ENCODE measurements at regions not wholly inside any gene's neighbourhood (a gene's known extent, or its start where the extent isn't known, plus 50 kb on each side); places are given as distances from the start of the nearest gene placed in this dataset.

DNA sequence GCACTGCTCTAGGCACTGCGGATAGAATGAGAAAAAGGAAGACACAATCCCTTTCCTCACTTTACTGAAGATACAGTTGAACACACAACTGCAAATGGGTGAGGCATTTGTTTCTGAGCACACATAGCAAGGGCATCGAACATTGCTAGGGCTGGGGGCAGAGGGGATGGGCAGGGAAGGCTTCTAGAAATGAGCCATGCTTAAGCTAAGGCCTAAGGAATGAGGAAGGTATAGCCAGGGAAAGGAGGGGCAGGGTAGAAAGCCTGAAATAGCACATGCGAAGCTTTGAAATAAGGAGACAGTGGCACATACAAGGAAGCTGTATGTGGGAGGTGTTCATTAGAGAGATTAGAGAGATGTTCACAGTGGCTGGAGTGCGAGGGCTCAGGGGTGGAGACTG is 92.7 kb downstream of the KIF4B start:
- H3K27ac ChIP-seq: no peak overlapping the region
- TF ChIP-seq, protein P1, sequence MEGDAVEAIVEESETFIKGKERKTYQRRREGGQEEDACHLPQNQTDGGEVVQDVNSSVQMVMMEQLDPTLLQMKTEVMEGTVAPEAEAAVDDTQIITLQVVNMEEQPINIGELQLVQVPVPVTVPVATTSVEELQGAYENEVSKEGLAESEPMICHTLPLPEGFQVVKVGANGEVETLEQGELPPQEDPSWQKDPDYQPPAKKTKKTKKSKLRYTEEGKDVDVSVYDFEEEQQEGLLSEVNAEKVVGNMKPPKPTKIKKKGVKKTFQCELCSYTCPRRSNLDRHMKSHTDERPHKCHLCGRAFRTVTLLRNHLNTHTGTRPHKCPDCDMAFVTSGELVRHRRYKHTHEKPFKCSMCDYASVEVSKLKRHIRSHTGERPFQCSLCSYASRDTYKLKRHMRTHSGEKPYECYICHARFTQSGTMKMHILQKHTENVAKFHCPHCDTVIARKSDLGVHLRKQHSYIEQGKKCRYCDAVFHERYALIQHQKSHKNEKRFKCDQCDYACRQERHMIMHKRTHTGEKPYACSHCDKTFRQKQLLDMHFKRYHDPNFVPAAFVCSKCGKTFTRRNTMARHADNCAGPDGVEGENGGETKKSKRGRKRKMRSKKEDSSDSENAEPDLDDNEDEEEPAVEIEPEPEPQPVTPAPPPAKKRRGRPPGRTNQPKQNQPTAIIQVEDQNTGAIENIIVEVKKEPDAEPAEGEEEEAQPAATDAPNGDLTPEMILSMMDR (IDR thresholded peaks at IDR 0.05): no peak
- no peak overlapping the region for H3K4me3 ChIP-seq
- no peak for DNase-seq (ENCODE audit: low spot score)

- TF ChIP-seq, protein P1 (IDR thresholded peaks at IDR 0.05): no peak
- DNase-seq (ENCODE audit: low spot score): no peak
- no peak overlapping the region for H3K27ac ChIP-seq
Observed at GRCh38 chr5:155113888-155114287, 100.3 kb downstream of the KIF4B start.

DNA sequence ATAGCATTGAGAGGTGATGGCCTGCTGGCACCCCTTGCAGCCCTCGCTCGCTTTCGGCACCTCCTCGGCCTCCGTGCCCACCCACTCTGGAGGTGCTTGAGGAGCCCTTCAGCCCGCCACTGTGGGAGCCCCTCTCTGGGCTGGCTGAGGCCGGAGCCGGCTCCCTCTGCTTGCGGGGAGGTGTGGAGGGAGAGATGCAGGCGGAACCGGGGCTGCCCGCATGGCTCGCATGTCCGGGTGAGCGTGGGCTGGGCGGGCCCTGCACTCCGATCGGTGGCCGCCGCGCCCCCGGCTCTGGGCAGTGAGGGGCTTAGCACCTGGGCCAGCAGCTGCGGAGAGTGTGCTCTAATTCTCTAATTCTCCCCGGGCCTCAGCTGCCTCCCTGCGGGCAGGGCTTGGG is 101.1 kb downstream of the KIF4B start:
- no peak for DNase-seq (ENCODE audit: low spot score)
- no peak overlapping the region for H3K27ac ChIP-seq
- TF ChIP-seq, protein P1 (IDR thresholded peaks at IDR 0.05): no peak
- no peak overlapping the region for H3K4me3 ChIP-seq

More at GRCh38 chr5:155113888-155114287, 100.3 kb downstream of the KIF4B start:
- no peak overlapping the region for H3K4me3 ChIP-seq

DNA sequence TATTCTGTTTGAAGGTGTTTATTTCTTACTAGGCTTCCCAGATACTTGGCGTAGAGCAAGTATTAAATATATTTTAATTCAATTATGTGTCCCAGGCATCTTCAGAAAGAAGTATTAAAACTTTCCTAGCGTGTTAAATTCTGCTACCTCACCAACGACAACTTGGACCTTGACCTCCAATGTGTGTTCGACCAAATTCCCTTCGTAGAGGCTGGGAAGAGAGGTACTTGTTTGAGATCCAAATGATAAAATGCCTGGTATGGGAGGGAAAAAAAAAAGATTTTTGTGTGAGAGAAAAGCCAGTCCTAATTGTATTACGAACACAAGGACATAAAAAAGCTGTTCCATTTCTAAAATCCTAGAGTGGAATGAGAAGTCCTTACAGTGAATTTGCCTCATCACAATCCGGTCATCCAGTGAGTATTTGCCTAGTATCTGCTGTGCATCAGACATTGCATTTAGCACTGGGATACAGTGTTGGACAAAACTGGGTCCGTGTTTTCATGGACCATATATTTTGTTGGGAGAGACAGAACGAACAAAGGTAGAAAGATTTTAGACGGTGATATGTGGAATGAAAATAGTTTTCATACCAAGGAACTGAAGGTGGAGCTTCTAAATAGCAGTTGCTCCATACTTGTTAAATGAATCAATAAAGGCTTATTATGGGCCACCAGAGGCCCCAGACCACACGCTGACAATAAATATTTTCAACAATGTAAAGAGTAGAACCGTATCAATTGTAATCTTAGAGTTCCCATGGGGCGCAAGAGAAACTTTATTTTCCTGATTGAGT is 103.1 kb downstream of the KIF4B start:
- Histone ChIP-seq H3K4me3 (no peak overlapping the region), H3K27ac (no peak overlapping the region)
- TF ChIP-seq, protein P1 (IDR thresholded peaks at IDR 0.05): no peak
- no peak for DNase-seq (ENCODE audit: low spot score)

DNA sequence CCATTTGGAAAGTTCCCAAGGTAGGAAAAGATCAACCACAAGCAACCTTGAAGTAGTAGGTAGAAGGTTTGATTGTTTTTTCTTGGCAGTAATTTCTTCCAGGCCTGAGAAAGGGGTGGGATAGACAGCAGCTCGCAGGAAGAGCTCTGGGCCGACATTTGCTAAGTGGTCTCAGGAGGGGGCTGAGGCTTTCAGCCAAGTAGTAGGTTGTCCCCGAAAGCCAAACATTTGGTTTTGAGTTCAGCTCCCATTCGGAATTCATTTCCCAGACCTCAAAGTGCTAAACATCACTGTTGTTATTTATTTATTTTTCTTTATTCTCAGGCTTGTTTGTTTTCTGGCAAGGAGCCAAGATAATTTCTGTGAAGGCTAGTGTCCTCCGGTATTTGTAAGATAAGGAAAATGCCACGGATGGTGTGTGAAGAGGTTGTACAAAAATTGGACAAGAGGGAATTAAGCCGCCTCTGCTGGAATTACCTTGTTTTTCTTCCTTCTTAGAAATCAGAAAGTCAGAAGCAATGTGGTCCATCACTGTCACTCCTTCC is 112.1 kb downstream of the KIF4B start:
- TF ChIP-seq, protein P1 (IDR thresholded peaks at IDR 0.05): no peak
- DNase-seq (ENCODE audit: low spot score): no peak
- Histone ChIP-seq H3K27ac (no peak overlapping the region), H3K4me3 (no peak overlapping the region)

- TF ChIP-seq, protein P1 (IDR thresholded peaks at IDR 0.05): no peak
- H3K4me3 ChIP-seq: no peak overlapping the region
- DNase-seq (ENCODE audit: low spot score): no peak
- H3K27ac ChIP-seq: no peak overlapping the region
Observed at GRCh38 chr5:155126573-155126972, 113.0 kb downstream of the KIF4B start.

DNA sequence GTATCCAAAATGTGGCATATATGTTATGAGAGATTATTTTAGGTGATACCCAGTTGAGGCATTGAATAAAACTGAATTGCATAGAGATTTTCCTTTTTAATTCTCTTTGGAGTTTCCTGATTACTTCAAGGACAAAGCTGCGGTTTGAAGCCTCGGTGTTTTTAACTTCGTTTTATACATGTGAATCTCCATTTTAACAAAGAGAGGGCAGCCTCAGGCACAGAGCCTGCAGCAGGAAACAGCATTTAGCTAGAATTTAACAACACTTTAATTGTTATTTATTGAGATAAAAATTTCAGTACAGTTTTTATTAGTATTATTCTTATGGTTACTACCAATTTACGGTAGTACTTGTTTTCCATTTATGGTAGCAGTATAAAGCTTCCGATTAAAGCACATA is 114.0 kb downstream of the KIF4B start:
- DNase-seq (ENCODE audit: low spot score): no peak
- TF ChIP-seq, protein P1 (IDR thresholded peaks at IDR 0.05): no peak
- Histone ChIP-seq H3K4me3 (no peak overlapping the region), H3K27ac (no peak overlapping the region)
